GM12873 (cell line): ENCODE measurements at regions not wholly inside any gene's neighbourhood (a gene's known extent, or its start where the extent isn't known, plus 50 kb on each side); places are given as distances from the start of the nearest gene placed in this dataset.

ENCODE experiments used
- TF ChIP-seq, protein P1 (sequence below): IDR thresholded peaks from 2 replicates; pipeline ENCODE4 v1.5.1; 2012; ENCODE audit warnings: low read depth, mild to moderate bottlenecking, moderate library complexity, low read length, control low read depth; ENCODE audit not compliant: insufficient read depth; ENCODE audit errors: missing control alignments

- TF ChIP-seq, protein P1, sequence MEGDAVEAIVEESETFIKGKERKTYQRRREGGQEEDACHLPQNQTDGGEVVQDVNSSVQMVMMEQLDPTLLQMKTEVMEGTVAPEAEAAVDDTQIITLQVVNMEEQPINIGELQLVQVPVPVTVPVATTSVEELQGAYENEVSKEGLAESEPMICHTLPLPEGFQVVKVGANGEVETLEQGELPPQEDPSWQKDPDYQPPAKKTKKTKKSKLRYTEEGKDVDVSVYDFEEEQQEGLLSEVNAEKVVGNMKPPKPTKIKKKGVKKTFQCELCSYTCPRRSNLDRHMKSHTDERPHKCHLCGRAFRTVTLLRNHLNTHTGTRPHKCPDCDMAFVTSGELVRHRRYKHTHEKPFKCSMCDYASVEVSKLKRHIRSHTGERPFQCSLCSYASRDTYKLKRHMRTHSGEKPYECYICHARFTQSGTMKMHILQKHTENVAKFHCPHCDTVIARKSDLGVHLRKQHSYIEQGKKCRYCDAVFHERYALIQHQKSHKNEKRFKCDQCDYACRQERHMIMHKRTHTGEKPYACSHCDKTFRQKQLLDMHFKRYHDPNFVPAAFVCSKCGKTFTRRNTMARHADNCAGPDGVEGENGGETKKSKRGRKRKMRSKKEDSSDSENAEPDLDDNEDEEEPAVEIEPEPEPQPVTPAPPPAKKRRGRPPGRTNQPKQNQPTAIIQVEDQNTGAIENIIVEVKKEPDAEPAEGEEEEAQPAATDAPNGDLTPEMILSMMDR, result no peak
Observed at GRCh38 chr3:117285737-117286136, 576.2 kb downstream of the TUSC7 start.

DNA sequence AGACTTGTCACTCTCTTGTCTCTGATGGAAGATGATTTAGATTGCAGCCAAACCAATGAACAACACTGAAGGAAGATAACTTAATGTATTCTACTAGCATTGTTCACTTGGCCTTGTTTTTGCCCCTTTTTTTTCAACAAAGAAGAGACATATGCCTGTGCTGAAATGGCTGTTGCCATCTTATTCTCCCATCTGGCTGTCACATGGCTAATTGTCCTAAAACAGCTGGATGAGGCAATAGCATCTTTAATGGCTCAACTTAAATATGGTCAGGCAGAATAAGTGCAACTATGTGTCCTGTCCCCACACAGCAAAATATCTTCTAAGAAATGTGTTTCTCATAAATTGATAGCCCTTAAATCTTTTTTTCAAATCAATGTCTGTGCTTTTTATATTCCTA, 576.9 kb downstream of the TUSC7 start:
- TF ChIP-seq, protein P1, result no peak

- TF ChIP-seq, protein P1, result no peak
Observed at GRCh38 chr3:117287602-117288001, 578.0 kb downstream of the TUSC7 start.

GRCh38 chr3:117291476-117291875, 581.9 kb downstream of the TUSC7 start:
- TF ChIP-seq, protein P1, result no peak

- TF ChIP-seq, protein P1, result no peak
Observed at GRCh38 chr3:117297065-117297464, 587.5 kb downstream of the TUSC7 start.

DNA sequence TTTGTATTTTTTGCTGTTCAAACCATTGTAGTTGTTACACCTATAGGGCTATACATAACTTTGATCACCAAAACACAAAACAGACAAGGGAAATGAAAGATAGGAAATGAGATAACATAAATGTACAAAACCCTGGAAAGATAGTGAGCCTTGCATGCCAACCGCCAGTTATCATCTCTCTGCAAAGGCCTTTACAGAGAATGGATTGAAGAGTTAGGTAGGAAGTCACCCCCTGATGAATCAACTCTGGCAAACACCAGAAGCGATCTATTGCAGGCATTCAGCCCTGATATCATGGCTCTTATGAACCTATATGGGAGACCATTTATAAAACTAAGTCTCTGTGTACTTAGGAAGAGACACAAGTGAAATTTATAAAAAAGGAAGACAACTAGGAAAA, 588.0 kb downstream of the TUSC7 start:
- TF ChIP-seq, protein P1, result no peak

- TF ChIP-seq, protein P1, result no peak
Observed at GRCh38 chr3:117298273-117298672, 588.7 kb downstream of the TUSC7 start.
